ENCODE measurements at regions not wholly inside any gene's neighbourhood (a gene's known extent, or its start where the extent isn't known, plus 50 kb on each side); places are given as distances from the start of the nearest gene placed in this dataset.
"Not testable (repeated sequence)": the region's sequence is repeated elsewhere in the genome, so short reads cannot be mapped to it uniquely, and the experiment has no call there.

GRCh38 chrX:107296184-107296583, 89.8 kb downstream of the DNAAF6 start:
- not testable (repeated sequence) for H3K4me1 ChIP-seq (ENCODE audit: low read depth); DNase-seq (ENCODE audit: low read depth in 1 of 2, low spot score in 1 of 2); H3K4me3 ChIP-seq; H3K9me3 ChIP-seq (ENCODE audit: low read depth); H3K27ac ChIP-seq; H3K36me3 ChIP-seq; H3K27me3 ChIP-seq

- Histone ChIP-seq H3K4me3 (no peak overlapping the region), H3K4me1 (ENCODE audit: low read depth) (no peaks in the 10 kb centered on the region), H3K36me3 (no peaks in the 10 kb centered on the region), H3K9me3 (ENCODE audit: low read depth) (no peaks in the 10 kb centered on the region), H3K27me3 (no peaks in the 10 kb centered on the region), H3K27ac (no peak overlapping the region)
- no peak for DNase-seq (ENCODE audit: low read depth in 1 of 2, low spot score in 1 of 2)
- no peak for TF ChIP-seq CTCF (IDR thresholded peaks at IDR 0.05; ENCODE audit: low read depth, low read length)
Measured at GRCh38 chrX:107298276-107298675, 91.9 kb downstream of the DNAAF6 start.

- TF ChIP-seq CTCF (IDR thresholded peaks at IDR 0.05; ENCODE audit: low read depth, low read length) = no peak
- Histone ChIP-seq H3K27ac (no peak overlapping the region), H3K36me3 (no peaks in the 10 kb centered on the region), H3K27me3 (no peaks in the 10 kb centered on the region), H3K4me1 (ENCODE audit: low read depth) (no peaks in the 10 kb centered on the region), H3K9me3 (ENCODE audit: low read depth) (no peaks in the 10 kb centered on the region), H3K4me3 (no peak overlapping the region)
- DNase-seq (ENCODE audit: low read depth in 1 of 2, low spot score in 1 of 2) = no peak
Measured at GRCh38 chrX:107301253-107301652, 94.8 kb downstream of the DNAAF6 start.

- no peaks in the 10 kb centered on the region for H3K36me3 ChIP-seq
Measured at GRCh38 chrX:107304141-107304540, 97.7 kb downstream of the DNAAF6 start.

GRCh38 chrX:107323786-107324492, 117.5 kb downstream of the DNAAF6 start:
- Histone ChIP-seq H3K27me3 (no peaks in the 10 kb centered on the region), H3K36me3 (no peaks in the 10 kb centered on the region), H3K4me1 (ENCODE audit: low read depth) (no peaks in the 10 kb centered on the region), H3K4me3 (no peak overlapping the region), H3K27ac (no peak overlapping the region), H3K9me3 (ENCODE audit: low read depth) (no peaks in the 10 kb centered on the region)
- DNase-seq (ENCODE audit: low read depth in 1 of 2, low spot score in 1 of 2) = no peak
- no peak for TF ChIP-seq CTCF (IDR thresholded peaks at IDR 0.05; ENCODE audit: low read depth, low read length)

More at GRCh38 chrX:107304141-107304540, 97.7 kb downstream of the DNAAF6 start:
- no peak overlapping the region for H3K27ac ChIP-seq
- no peak for TF ChIP-seq CTCF (IDR thresholded peaks at IDR 0.05; ENCODE audit: low read depth, low read length)
- no peaks in the 10 kb centered on the region for H3K4me1 ChIP-seq (ENCODE audit: low read depth)
- no peak for DNase-seq (ENCODE audit: low read depth in 1 of 2, low spot score in 1 of 2)
- H3K4me3 ChIP-seq = no peak overlapping the region
- no peaks in the 10 kb centered on the region for H3K9me3 ChIP-seq (ENCODE audit: low read depth)
- H3K27me3 ChIP-seq = no peaks in the 10 kb centered on the region

- Histone ChIP-seq H3K4me1 (ENCODE audit: low read depth) (no peaks in the 10 kb centered on the region), H3K27ac (no peak overlapping the region), H3K27me3 (no peaks in the 10 kb centered on the region), H3K36me3 (no peaks in the 10 kb centered on the region), H3K4me3 (peak overlapping the region; percentile 11), H3K9me3 (ENCODE audit: low read depth) (no peaks in the 10 kb centered on the region)
- peak; percentile 27 for TF ChIP-seq CTCF (IDR thresholded peaks at IDR 0.05; ENCODE audit: low read depth, low read length)
- DNase-seq (ENCODE audit: low read depth in 1 of 2, low spot score in 1 of 2) = peak; percentile 50 to 96
Measured at GRCh38 chrX:107324493-107325310, 118.3 kb downstream of the DNAAF6 start.
